Ovary (tissue), 7 donors: ENCODE measurements at regions not wholly inside any gene's neighbourhood (a gene's known extent, or its start where the extent isn't known, plus 50 kb on each side); places are given as distances from the start of the nearest gene placed in this dataset.
"Not testable (repeated sequence)": the region's sequence is repeated elsewhere in the genome, so short reads cannot be mapped to it uniquely, and the experiment has no call there.

Experiments
- DNase-seq, 5 donors: peaks; one replicate each; pipeline ENCODE4 v3.0.0-alpha.2; 2019 to 2020
- H3K27ac ChIP-seq, 2 donors: fragments of 200-600 bp; one replicate each; pipeline versions ENCODE4 v1.5.1 to v1.8.0; 2019 to 2022
- H3K27me3 ChIP-seq: fragments of 200-600 bp; one replicate; pipeline ENCODE4 v1.8.0; 2022
- H3K36me3 ChIP-seq: fragments of 200-600 bp; sonication (generic); one replicate; pipeline ENCODE4 v1.5.1; 2019
- H3K4me1 ChIP-seq: one replicate; pipeline ENCODE4 v1.8.1; 2013; ENCODE audit warnings: mild to moderate bottlenecking, moderate library complexity; ENCODE audit not compliant: insufficient read depth
- H3K4me3 ChIP-seq: fragments of 200-600 bp; sonication (generic); one replicate; pipeline ENCODE4 v1.5.1; 2017
- H3K9me3 ChIP-seq, 2 donors: fragments of 200-600 bp in 1 of 2; sonication (generic) in 1 of 2; one replicate each; pipeline versions ENCODE4 v1.5.1 to v1.8.1; 2013 to 2019; ENCODE audit warnings: mild to moderate bottlenecking in 1 of 2, moderate library complexity in 1 of 2
- EP300 ChIP-seq: sonication (generic); formaldehyde crosslinking; IDR thresholded peaks from one replicate; pipeline ENCODE4 v1.6.1; 2017; ENCODE audit warnings: antibody characterized with exemption
- POLR2A ChIP-seq: fragments of 450-650 bp; IDR thresholded peaks from one replicate; pipeline ENCODE4 v1.6.1; 2017; ENCODE audit warnings: antibody characterized with exemption, mild to moderate bottlenecking, moderate library complexity
- WGBS, 3 donors: extraction: QIAGEN DNeasy Blood & Tissue Kit in 1 of 3; methylation state at CpG; one replicate each; pipeline versions ENCODE4 v1.1.5 to v1.1.7; 2013 to 2017; 5-methylcytosine and 5-hydroxymethylcytosine counted together
- intact Hi-C, 4 donors: fragments of 100-400 bp; cut with DNase I; formaldehyde crosslinking; loops; one replicate each; pipeline versions ENCODE4 v1.11.0 to v1.15.1; 2022 to 2023
- TF ChIP-seq, protein P1 (sequence below), 3 donors: fragments of 450-650 bp in 2 of 3; fragments of 200-600 bp in 1 of 3; IDR thresholded peaks; one replicate each; pipeline versions ENCODE4 v1.5.1 to v1.8.0; 2016 to 2022; ENCODE audit warnings: antibody characterized with exemption in 3 of 3, mild to moderate bottlenecking in 1 of 3
- donor health status: DM: no; HTN: no; CAD: no; lungs with moderate emphysema.
- donor health status: DM: no; HTN: no; CAD: no.
- donor health status: Bipolar disorder and iron deficiency.
- donor health status: DM: no; HTN: no; CAD: no.
- donor health status: DM: yes; HTN: yes; CAD: no.

DNA sequence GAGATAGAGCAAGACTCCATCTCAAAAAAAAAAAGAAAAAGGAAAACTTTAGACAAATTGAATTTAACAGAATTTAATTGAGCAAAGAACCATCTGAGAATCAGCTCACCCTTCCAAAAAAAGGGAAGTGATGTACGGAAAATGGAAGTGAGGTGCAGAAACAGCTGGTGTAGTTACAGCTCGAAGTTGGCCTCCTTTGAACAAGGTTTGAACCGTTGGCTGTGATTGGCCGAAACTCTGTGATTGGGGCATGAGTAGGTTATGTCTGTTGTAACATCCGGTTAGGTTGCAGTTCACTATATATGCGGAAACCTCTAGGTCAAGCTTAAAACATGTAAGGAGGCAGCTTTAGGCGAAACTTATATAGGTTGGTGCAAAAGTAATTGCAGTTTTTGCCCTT lies 97.9 kb upstream of the KIF26B start:
- H3K36me3 ChIP-seq = no peaks in the 10 kb centered on the region
- H3K9me3 ChIP-seq = no peaks in the 10 kb centered on the region
- H3K4me1 ChIP-seq = peaks cover 6% of the 10 kb centered on the region
- H3K4me3 ChIP-seq = no peak overlapping the region
- WGBS, 3 donors = 96 to 98% (median 97%) methylated on average over 7 of the region's 7 CpGs
- no peak overlapping the region for H3K27ac ChIP-seq
- intact Hi-C loops = loop anchor here in 2 of 4 donors (10.0 kb wide), 2 partner anchors 272 to 452 kb away; no protein-coding TSS in a partner anchor
- TF ChIP-seq, protein P1, sequence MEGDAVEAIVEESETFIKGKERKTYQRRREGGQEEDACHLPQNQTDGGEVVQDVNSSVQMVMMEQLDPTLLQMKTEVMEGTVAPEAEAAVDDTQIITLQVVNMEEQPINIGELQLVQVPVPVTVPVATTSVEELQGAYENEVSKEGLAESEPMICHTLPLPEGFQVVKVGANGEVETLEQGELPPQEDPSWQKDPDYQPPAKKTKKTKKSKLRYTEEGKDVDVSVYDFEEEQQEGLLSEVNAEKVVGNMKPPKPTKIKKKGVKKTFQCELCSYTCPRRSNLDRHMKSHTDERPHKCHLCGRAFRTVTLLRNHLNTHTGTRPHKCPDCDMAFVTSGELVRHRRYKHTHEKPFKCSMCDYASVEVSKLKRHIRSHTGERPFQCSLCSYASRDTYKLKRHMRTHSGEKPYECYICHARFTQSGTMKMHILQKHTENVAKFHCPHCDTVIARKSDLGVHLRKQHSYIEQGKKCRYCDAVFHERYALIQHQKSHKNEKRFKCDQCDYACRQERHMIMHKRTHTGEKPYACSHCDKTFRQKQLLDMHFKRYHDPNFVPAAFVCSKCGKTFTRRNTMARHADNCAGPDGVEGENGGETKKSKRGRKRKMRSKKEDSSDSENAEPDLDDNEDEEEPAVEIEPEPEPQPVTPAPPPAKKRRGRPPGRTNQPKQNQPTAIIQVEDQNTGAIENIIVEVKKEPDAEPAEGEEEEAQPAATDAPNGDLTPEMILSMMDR (IDR thresholded peaks at IDR 0.05) = no peak
- no peak for TF ChIP-seq EP300
- TF ChIP-seq POLR2A = no peak
- DNase-seq = no peak
- no peaks in the 10 kb centered on the region for H3K27me3 ChIP-seq

DNA sequence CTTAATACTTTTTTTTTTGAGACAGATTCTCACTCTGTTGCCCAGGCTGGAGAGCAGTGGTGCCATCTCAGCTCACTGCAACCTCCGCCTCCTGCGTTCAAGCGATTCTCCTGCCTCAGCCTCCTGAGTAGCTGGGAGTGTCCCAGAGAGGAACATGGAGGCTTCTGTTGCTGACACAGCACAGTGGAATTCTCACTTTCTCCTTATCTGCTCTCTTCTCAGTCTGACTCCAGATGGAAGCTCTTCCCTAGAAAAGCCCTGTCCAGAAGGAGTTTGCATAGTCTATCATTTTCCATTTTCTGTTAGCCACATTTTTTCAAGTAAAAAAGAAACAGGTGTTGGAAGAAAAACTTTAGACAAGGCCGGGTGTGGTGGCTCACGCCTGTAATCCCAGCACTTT lies 98.5 kb upstream of the KIF26B start:
- WGBS, 3 donors = 95 to 98% (median 96%) methylated on average over 5 of the region's 5 CpGs
- H3K4me1 ChIP-seq, H3K9me3 ChIP-seq, H3K36me3 ChIP-seq, H3K27ac ChIP-seq, H3K27me3 ChIP-seq, DNase-seq, H3K4me3 ChIP-seq: not testable (repeated sequence)
- intact Hi-C loops = loop anchor here in 2 of 4 donors (10.0 kb wide), 2 partner anchors 271 to 451 kb away; no protein-coding TSS in a partner anchor

DNA sequence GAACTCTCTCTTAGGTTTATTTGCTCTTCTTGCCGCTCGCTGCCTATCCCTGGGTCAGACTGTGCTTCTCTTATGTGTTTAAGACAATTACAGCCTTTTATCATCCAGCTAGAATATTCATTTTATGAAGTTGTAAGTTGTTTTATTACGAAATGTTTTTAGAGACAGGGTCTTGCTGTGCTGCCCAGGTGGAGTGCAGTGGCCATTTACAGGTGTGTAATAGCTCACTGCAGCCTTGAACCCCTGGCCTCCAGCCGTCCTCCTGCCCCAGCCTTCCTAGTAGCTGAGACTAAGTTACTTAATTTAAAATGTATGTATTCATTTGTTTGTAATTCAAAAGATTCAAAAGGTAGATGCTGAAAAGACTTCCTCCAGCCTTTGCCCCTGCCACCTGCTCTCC lies 99.0 kb upstream of the KIF26B start:
- H3K27ac ChIP-seq = no peak overlapping the region
- no peaks in the 10 kb centered on the region for H3K9me3 ChIP-seq
- no peaks in the 10 kb centered on the region for H3K27me3 ChIP-seq
- no peak for DNase-seq
- WGBS, 3 donors = 46 to 83% (median 71%) methylated on average over 4 of the region's 4 CpGs
- peaks cover 5% of the 10 kb centered on the region for H3K4me1 ChIP-seq
- H3K4me3 ChIP-seq = no peak overlapping the region
- no peaks in the 10 kb centered on the region for H3K36me3 ChIP-seq
- intact Hi-C loops = loop anchor here in 2 of 4 donors (10.0 kb wide), 2 partner anchors 271 to 451 kb away; no protein-coding TSS in a partner anchor
- TF ChIP-seq, protein P1 (IDR thresholded peaks at IDR 0.05) = no peak
- TF ChIP-seq EP300 (no peak), POLR2A (no peak)

DNA sequence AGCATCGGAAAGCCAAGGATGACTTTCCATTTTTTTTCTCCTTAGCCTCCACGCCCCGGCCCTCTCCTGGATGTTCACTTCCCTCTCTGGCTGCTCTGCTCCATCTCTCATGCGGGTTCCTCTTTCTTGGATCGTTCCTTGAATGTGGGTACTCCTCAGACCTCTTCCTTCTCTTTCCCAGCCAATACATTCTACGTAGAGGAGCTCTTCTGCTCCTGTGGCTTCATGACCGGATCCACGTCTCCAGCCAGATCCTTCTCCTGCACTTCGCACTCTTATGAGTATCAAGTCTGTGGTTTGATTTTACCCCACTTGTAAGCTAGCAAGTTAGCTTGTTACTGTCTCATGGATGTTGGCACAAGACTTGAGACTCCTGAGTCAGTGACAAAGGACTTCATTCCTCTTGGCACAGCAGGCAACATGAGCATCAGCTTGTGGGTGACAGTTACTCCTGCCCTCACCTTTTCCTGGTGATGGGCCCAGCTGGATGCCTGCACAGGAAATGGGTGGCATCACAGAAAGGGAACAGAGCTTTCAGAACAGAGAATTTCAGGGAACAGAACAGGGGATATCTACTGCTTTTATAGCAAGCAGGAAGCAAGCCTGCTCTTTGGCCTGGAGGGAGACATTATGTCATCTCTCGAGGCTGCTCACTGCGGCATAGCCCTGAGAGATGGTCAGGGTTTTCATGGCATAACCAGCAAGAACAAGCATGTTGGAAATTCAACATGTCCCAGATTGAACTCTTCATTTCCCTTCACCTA lies 100.1 kb upstream of the KIF26B start:
- Histone ChIP-seq H3K27ac (no peak overlapping the region), H3K36me3 (no peaks in the 10 kb centered on the region), H3K27me3 (no peaks in the 10 kb centered on the region), H3K4me3 (no peak overlapping the region), H3K4me1 (peaks cover 5% of the 10 kb centered on the region), H3K9me3 (no peaks in the 10 kb centered on the region)
- intact Hi-C loops = loop anchor here in 2 of 4 donors (10.0 kb wide), 2 partner anchors 270 to 450 kb away; no protein-coding TSS in a partner anchor
- DNase-seq = no peak
- no peak for TF ChIP-seq POLR2A
- TF ChIP-seq, protein P1 (IDR thresholded peaks at IDR 0.05) = no peak
- no peak for TF ChIP-seq EP300
- 92 to 98% (median 95%) methylated on average over 11 of the region's 11 CpGs for WGBS, 3 donors

DNA sequence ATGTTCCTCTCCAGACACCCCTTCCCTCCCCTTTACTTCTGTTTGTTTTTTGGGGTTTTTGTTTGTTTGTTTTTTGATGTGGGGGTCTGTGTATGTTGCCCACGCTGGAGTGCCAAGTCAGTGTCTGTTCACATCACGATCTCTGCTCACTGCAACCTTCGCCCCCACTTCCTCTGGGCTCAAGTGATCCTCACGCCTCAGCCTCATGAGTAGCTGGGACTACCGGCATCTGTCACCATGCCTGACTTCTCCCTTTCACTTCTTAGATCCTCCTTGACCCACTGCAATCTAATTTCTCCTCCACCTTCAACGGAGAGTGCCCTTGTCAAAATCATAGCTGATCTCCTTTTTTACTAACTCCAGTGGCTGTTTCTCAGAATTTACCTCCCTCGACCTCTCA lies 100.7 kb upstream of the KIF26B start:
- H3K36me3 ChIP-seq = no peaks in the 10 kb centered on the region
- H3K9me3 ChIP-seq = no peaks in the 10 kb centered on the region
- peaks cover 5% of the 10 kb centered on the region for H3K4me1 ChIP-seq
- intact Hi-C loops = loop anchor here in 2 of 4 donors (10.0 kb wide), 2 partner anchors 269 to 449 kb away; no protein-coding TSS in a partner anchor
- H3K27me3 ChIP-seq = no peaks in the 10 kb centered on the region
- no peak overlapping the region for H3K4me3 ChIP-seq
- H3K27ac ChIP-seq = no peak overlapping the region
- no peak for TF ChIP-seq POLR2A
- TF ChIP-seq, protein P1 (IDR thresholded peaks at IDR 0.05) = no peak
- no peak for TF ChIP-seq EP300
- WGBS, 3 donors = 88 to 89% (median 89%) methylated on average over 7 of the region's 7 CpGs
- no peak for DNase-seq
